GM21619 (cell line): ENCODE measurements at regions not wholly inside any gene's neighbourhood (a gene's known extent, or its start where the extent isn't known, plus 50 kb on each side); places are given as distances from the start of the nearest gene placed in this dataset.
A peak's percentile ranks its signal among the peaks of the same experiment; 100 is the strongest.
"Not testable (repeated sequence)": the region's sequence is repeated elsewhere in the genome, so short reads cannot be mapped to it uniquely, and the experiment has no call there.

Experiments
- ATAC-seq: cut with Tn5 transposase; IDR thresholded peaks from one replicate; pipeline ENCODE4 v1.9.1; 2021; ENCODE audit not compliant: unreplicated experiment

- ATAC-seq, result no peak
These were observed 105.1 kb upstream of the FOXN2 start for GRCh38 chr2:48209214-48209885.

- no peak for ATAC-seq
These were observed 104.3 kb upstream of the FOXN2 start for GRCh38 chr2:48210189-48210588.

DNA sequence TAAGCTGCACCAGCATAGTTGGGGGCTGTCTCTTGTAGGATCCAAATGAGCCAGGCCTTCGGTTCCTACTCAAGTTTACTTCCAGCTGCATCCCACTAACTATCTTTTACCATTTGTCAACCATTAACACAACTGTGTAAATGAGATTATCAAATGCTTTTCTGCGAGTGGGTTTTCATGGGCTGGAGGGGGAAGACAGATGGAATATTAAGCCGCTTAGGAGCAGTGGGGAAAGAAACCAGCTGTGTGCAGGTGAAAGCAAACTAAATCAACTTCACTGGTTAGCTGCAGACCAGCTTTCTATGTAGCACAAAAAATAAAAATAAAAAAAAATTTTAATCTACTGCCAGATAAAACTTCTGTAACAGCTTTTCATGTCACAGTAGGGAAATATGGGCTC, 100.8 kb upstream of the FOXN2 start:
- no peak for ATAC-seq

DNA sequence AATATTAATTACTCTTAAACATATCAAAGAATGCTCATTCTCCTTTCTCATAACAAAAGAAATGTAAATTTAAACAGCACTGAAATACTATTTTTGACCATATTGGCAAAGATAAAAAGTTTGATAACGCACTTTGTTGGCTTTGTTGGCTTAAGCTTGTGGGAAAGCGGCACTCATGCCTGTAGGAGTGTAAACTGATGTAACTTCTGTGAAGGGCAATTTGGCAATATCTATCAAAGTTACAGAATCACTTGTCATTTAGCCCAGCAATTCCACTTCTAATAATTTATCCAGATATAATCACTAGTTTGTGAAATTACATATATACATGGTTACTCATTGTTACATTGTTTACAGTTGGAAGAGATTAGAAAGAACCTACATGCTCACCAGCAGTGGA, 96.3 kb upstream of the FOXN2 start:
- no peak for ATAC-seq

- no peak for ATAC-seq
These were observed 95.3 kb upstream of the FOXN2 start for GRCh38 chr2:48219234-48219554.

- no peak for ATAC-seq
These were observed 94.7 kb upstream of the FOXN2 start for GRCh38 chr2:48219555-48220436.

DNA sequence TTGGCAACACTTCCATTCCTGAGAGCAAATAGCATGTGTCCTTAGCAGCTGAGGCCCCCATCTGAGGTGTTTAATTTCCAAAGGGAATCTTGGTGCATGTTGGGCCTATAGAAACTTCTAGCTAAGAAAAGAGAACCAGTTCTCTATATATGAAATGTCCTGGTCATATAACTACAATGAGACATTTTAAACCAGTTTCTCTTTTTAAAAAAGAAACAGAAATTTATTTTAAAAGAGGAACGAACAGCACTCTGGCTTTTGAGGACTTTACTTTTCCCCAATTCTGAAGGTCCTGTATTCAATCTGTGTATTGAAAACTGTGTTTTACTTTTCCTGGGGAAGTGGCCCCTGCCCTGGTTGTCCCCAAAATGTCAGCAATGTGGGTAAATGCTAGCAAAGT, 94.0 kb upstream of the FOXN2 start:
- no peak for ATAC-seq

DNA sequence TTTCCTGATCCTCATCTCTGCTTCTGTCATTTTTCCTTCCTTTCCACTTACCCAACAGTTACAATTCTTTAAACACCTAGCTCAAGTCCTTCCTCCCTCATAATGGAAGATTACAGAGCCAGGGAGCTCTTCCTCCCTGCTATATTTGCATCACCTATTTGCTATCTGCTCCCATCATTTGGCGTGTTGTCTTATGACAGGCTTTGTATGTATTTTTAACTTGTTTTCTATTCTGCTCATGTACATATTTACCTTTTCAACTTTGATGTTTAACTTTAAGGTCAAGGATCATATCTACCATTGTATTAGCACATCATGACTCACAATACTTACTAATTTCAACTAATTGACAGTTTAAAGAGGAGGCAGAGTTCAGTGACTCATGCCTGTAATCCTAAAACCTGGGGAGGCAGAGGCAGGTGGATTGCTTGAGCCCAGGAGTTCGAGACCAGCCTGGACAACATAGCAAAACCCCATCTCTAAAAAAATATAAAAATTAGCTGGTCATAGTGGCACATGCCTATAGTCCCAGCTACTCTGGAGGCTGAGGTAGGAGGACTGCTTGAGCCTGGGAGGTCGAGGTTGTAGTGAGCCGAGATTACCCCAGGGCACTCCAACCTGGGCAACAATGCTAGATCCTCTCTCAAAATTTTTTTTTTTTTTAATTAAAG, 92.5 kb upstream of the FOXN2 start:
- no peak for ATAC-seq

DNA sequence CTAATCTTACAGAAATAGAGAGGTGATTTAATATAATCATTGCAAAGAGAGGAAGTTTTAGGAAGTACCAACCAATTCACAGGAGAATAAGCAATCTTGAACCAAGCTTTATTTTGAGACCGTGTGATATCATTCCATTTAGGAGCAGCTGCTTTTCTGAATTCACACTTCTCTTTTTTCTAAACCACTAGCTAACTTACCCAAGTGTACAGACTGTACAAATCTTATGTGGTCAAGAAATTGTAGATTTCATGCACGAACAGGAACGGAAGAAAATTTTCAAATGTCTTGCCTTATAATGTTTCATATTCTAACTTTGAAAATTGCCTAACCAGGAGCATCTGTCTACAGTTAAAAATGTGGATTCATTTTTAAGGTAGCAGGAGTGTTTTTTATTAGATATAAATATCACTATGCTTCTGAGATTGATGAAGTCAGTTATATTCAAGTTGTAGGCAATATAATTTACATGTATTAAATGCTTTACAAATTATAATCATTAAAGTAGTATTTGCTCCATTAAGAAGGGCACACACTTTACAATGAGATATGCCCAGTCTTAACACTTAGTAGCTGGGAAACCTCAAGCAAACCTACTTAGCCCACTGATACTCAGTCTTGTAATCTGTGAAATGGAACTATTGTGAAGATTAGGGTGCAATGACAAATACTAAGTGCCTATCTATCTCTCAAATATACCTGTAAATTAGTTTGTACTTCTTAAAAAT, 86.7 kb upstream of the FOXN2 start:
- peak; percentile 87 for ATAC-seq

GRCh38 chr2:48228345-48228684, 86.2 kb upstream of the FOXN2 start:
- ATAC-seq, result no peak

- ATAC-seq, result no peak
These were observed 85.4 kb upstream of the FOXN2 start for GRCh38 chr2:48229063-48229462.

DNA sequence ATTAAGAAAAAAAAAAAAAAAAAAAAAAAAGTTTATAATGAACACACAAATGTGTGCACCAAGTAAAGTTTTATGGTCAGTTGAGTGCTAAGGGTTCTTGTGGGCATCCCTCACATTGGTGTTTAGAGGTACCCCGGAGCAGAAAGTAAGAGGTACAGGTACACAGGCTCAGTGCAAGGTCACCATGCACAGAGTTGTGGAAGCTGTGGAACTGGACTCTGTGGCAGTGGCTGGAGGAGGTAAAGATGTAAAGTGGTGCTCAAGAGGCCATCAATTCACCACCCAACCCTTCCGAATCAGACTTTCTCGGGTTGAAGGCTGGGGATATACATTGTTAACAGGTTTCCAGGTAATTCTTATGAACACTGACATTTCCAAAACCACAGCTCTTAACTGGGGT, 83.6 kb upstream of the FOXN2 start:
- no peak for ATAC-seq

- no peak for ATAC-seq
These were observed 82.1 kb upstream of the FOXN2 start for GRCh38 chr2:48232351-48232750.

DNA sequence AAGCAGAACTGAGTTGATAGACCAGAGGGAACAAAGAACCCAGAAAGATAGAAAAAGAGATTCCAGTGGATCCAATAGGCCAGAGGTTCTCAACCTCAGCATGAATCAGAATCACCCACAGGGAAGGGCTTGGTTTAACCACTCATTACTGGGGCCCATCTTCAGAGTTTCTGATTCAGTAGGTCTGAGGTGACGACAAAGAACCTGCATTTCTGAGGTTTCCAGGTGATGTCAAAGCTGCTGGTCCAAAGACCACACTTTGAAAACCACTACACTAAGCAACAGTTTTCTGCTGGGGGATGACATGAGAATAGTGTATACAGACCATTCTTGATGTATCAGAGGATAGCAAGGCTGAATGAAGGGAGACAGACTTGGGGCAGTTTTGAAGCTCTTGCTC, 81.5 kb upstream of the FOXN2 start:
- ATAC-seq, result no peak

DNA sequence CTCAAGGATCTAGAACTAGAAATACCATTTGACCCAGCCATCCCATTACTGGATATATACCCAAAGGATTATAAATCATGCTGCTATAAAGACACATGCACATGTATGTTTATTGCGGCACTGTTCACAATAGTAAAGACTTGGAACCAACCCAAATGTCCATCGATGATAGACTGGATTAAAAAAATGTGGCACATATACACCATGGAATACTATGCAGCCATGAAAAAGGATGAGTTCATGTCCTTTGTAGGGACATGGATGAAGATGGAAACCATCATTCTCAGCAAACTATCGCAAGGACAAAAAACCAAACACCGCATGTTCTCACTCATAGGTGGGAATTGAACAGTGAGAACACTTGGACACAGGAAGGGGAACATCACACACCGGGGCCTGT, 80.7 kb upstream of the FOXN2 start:
- ATAC-seq, result not testable (repeated sequence)

DNA sequence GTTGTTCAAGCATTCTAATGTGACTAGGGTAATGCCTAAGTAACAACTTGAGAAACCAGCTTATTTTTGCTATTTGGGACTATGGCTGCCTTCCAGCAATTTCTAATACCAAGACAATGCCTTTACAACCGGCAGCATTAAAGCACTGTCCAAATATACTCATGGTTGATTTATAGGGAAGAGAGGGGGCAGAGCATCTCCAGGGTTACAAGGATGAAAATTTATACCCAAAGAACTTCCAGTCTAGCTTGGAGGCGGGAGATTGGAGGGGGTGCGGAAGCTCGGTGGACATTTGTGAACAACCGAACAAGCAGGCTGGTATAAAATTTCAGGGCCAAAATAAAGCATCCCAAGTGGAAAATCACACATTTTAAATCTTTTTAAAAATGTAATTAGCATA, 79.4 kb upstream of the FOXN2 start:
- ATAC-seq, result no peak

- ATAC-seq, result no peak
These were observed 76.1 kb upstream of the FOXN2 start for GRCh38 chr2:48238381-48238780.

DNA sequence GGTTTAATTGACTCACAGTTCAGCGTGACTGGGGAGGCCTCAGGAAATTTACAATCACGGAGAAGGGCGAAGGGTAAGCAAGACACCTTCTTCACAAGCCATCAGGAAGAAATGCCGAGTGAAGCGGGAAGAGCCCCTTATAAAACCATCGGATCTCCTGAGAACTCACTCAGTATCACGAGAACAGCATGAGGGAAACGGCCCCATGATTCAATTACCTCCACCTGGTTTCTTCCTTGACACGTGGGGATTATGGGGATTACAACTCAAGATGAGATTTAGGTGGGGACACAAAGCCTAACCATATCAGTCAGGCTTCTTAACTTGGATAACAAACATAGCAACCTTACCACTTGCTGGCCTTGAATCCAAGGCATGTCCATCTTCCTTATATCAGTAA, 73.6 kb upstream of the FOXN2 start:
- no peak for ATAC-seq

DNA sequence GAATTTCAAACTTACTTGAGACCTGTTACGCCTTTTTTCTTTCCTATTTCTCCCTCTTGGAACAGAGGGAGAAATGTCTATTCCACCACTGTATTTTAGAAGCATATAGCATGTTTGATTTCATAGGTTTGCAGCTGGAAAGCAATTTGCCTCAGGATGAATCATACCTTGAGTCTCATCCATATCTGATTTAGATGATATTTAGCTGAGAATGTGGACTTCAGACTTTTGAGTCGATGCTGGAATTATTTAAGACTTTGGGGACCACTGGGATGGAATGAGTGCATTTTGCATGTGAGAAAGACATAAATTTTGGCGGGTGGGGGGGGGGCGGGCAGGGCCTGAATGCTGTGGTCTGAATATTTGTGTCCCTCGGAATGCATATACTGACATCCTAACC, 67.3 kb upstream of the FOXN2 start:
- no peak for ATAC-seq

- ATAC-seq, result peak; percentile 88
These were observed 66.1 kb upstream of the FOXN2 start for GRCh38 chr2:48248251-48248933.

GRCh38 chr2:48249025-48249424, 65.5 kb upstream of the FOXN2 start:
- no peak for ATAC-seq
